GM12878 (cell line): ENCODE measurements at regions not wholly inside any gene's neighbourhood (a gene's known extent, or its start where the extent isn't known, plus 50 kb on each side); places are given as distances from the start of the nearest gene placed in this dataset.

Experiments used
- ATAC-seq: fragments of 200-7000 bp; cut with Tn5 transposase; 3 replicates; pipeline ENCODE4 v1.9.1; 2020; ENCODE audit warnings: mild to moderate bottlenecking, moderate library complexity
- BruUV-seq: library from RNA; stranded (reverse); fragments of 400-500 nt; replicated peaks from 2 replicates; lab custom pipeline; 2021; lab: Mats Ljungman, UMichigan
- CTCF ChIA-PET: fragments of 300-600 bp; sonication (Branson Sonifier 250); formaldehyde crosslinking; extraction: SDS; loops from one replicate; lab custom pipeline; 2021; ENCODE audit warnings: inconsistent platforms; lab: Yijun Ruan, JAX
- POLR2A ChIA-PET: fragments of 350-600 bp; formaldehyde crosslinking; extraction: SDS; loops from one replicate; lab custom pipeline; 2021; ENCODE audit warnings: inconsistent platforms; lab: Charles Lee
- RAD21 ChIA-PET: fragments of 300-600 bp; sonication (Branson Sonifier 250); formaldehyde crosslinking; loops from one replicate; lab custom pipeline; 2023; ENCODE audit warnings: antibody characterized with exemption; ENCODE audit not compliant: unreplicated experiment; lab: Charles Lee
- SMC1A ChIA-PET: fragments of 300-600 bp; sonication (Branson Sonifier 250); formaldehyde crosslinking; loops from one replicate; lab custom pipeline; 2023; ENCODE audit not compliant: unreplicated experiment, uncharacterized antibody; lab: Charles Lee
- DNase-seq: peaks from one replicate; pipeline ENCODE4 v3.0.0-alpha.2; 2011; ENCODE audit warnings: low read depth, low spot score
- FAIRE-seq: peaks from 3 replicates; lab custom pipeline; 2011; peaks lifted over from hg19 to GRCh38; lab: Jason Lieb, UNC
- H2AFZ ChIP-seq: 2 replicates; pipeline ENCODE4 v1.6.0; 2011; ENCODE audit warnings: low read depth, low read length, control low read depth; ENCODE audit not compliant: control insufficient read depth
- H3K27ac ChIP-seq: 2 replicates; pipeline ENCODE4 v1.5.1; 2011; ENCODE audit warnings: control low read depth; ENCODE audit not compliant: control insufficient read depth, insufficient read depth
- H3K27me3 ChIP-seq, 2 experiments: replicated peaks in 1 of 2; 2 replicates each; pipeline versions ENCODE4 v1.6.0 to v1.6.1; 2011; ENCODE audit warnings: low read length in 1 of 2; ENCODE audit not compliant: control insufficient read depth in 2 of 2, insufficient read depth in 2 of 2
- H3K36me3 ChIP-seq, 2 experiments: 2 replicates each; pipeline ENCODE4 v1.5.1; 2011; ENCODE audit warnings: low read length in 1 of 2; ENCODE audit not compliant: control insufficient read depth in 2 of 2, insufficient read depth in 2 of 2
- H3K4me1 ChIP-seq: 2 replicates; pipeline ENCODE4 v1.6.1; 2011; ENCODE audit warnings: mild to moderate bottlenecking, low read length, moderate library complexity, mixed read lengths; ENCODE audit not compliant: control insufficient read depth, insufficient read depth
- H3K4me2 ChIP-seq: 2 replicates; pipeline ENCODE4 v1.6.0; 2011; ENCODE audit warnings: control low read depth; ENCODE audit not compliant: control insufficient read depth, insufficient read depth
- H3K4me3 ChIP-seq: fragments of 200-600 bp; sonication (generic); 2 replicates; pipeline ENCODE4 v1.5.1; 2016
- H3K79me2 ChIP-seq: 2 replicates; pipeline ENCODE4 v1.6.0; 2011; ENCODE audit warnings: low read length; ENCODE audit not compliant: control insufficient read depth, insufficient read depth
- H3K9ac ChIP-seq: 2 replicates; pipeline ENCODE4 v1.8.0; 2011; ENCODE audit warnings: low read length, control low read depth, mixed read lengths; ENCODE audit not compliant: control insufficient read depth, insufficient read depth
- H3K9me3 ChIP-seq: replicated peaks from 3 replicates; pipeline ENCODE4 v1.5.1; 2011; ENCODE audit warnings: mild to moderate bottlenecking, low read length; ENCODE audit not compliant: control insufficient read depth, insufficient read depth
- H4K20me1 ChIP-seq: 2 replicates; pipeline ENCODE4 v1.6.0; 2011; ENCODE audit not compliant: control insufficient read depth, insufficient read depth
- REST ChIP-seq: IDR thresholded peaks from 2 replicates; pipeline ENCODE4 v1.6.1; 2012; ENCODE audit warnings: mild to moderate bottlenecking, low read depth, low read length
- STAT3 ChIP-seq: IDR thresholded peaks from 2 replicates; pipeline ENCODE4 v1.6.1; 2011; ENCODE audit warnings: low read depth, low read length, improper control_type of control experiment
- TAF1 ChIP-seq: IDR thresholded peaks from 2 replicates; pipeline ENCODE4 v1.6.1; 2011; ENCODE audit warnings: mild to moderate bottlenecking, low read depth, low read length, borderline replicate concordance
- USF1 ChIP-seq: IDR thresholded peaks from 2 replicates; pipeline ENCODE4 v1.6.1; 2011; ENCODE audit warnings: borderline replicate concordance, low read depth, mild to moderate bottlenecking, moderate library complexity, mixed read lengths, low read length; ENCODE audit not compliant: insufficient read depth; ENCODE audit errors: extremely low read length
- USF2 ChIP-seq: IDR thresholded peaks from 2 replicates; pipeline ENCODE4 v1.6.1; 2011; ENCODE audit warnings: low read depth, low read length, improper control_type of control experiment, borderline replicate concordance
- WGBS: methylation state at CpG from one replicate; pipeline ENCODE4 v1.1.6; 2016; ENCODE audit warnings: low lambda C conversion rate; ENCODE audit not compliant: insufficient replicate concordance, insufficient coverage; ENCODE audit errors: missing lambda C conversion rate; 5-methylcytosine and 5-hydroxymethylcytosine counted together
- in situ Hi-C: fragments of 300-500 bp; cut with MboI; formaldehyde crosslinking; loops from 9 replicates; pipeline ENCODE4 v1.14.3; 2018; ENCODE audit warnings: mixed read lengths
- intact Hi-C: fragments of 100-400 bp; cut with micrococcal nuclease; formaldehyde crosslinking; loops from one replicate; pipeline ENCODE4 v1.14.2; 2022; ENCODE audit not compliant: unreplicated experiment
- TF ChIP-seq, protein P1 (sequence below): fragments of 450-650 bp; IDR thresholded peaks from 2 replicates; pipeline ENCODE4 v1.6.1; 2018; ENCODE audit warnings: mild to moderate bottlenecking, low read depth, moderate library complexity; ENCODE audit not compliant: partially characterized antibody

DNA sequence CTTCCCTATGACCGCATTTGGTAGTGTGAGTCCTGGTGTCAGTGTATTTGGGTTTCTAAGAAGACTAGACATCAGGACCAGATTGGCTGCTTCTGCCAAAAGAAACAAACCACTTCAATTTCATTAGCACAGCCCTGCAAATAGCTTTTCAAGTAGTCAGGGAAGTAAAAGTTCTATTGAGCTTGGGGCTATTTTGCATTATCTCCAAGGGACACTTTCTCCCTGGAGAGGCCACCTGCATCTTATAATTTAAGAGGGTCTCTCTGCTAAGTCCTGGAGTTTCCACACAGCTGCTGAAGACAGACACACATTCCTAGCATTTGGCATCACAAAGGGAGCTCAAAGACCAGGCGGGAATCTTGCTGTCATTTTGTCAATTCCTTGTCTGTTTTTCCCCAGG, 141.2 kb downstream of the BMP2 start:
- Histone ChIP-seq H3K36me3 (no peaks in the 10 kb centered on the region), H3K79me2 (no peaks in the 10 kb centered on the region), H3K27ac (no peak overlapping the region), H3K4me3 (no peak overlapping the region), H3K9me3 (no peaks in the 10 kb centered on the region), H2AFZ (no peak overlapping the region), H3K9ac (no peak overlapping the region), H3K4me2 (no peak overlapping the region), H4K20me1 (no peaks in the 10 kb centered on the region), H3K4me1 (no peaks in the 10 kb centered on the region), H3K27me3 (no peaks in the 10 kb centered on the region)
- CTCF ChIA-PET: interaction anchor here (0.6 to 1.2 kb wide), 6 partner anchors 11 to 258 kb away, joined by 3 to 7 read pairs (median 3); no protein-coding TSS in a partner anchor
- 20% methylated on average over 2 of the region's 2 CpGs for WGBS
- no peak for TF ChIP-seq TAF1
- TF ChIP-seq STAT3: no peak
- no peak for TF ChIP-seq USF2
- no peak for TF ChIP-seq USF1
- TF ChIP-seq REST: no peak
- TF ChIP-seq, protein P1, sequence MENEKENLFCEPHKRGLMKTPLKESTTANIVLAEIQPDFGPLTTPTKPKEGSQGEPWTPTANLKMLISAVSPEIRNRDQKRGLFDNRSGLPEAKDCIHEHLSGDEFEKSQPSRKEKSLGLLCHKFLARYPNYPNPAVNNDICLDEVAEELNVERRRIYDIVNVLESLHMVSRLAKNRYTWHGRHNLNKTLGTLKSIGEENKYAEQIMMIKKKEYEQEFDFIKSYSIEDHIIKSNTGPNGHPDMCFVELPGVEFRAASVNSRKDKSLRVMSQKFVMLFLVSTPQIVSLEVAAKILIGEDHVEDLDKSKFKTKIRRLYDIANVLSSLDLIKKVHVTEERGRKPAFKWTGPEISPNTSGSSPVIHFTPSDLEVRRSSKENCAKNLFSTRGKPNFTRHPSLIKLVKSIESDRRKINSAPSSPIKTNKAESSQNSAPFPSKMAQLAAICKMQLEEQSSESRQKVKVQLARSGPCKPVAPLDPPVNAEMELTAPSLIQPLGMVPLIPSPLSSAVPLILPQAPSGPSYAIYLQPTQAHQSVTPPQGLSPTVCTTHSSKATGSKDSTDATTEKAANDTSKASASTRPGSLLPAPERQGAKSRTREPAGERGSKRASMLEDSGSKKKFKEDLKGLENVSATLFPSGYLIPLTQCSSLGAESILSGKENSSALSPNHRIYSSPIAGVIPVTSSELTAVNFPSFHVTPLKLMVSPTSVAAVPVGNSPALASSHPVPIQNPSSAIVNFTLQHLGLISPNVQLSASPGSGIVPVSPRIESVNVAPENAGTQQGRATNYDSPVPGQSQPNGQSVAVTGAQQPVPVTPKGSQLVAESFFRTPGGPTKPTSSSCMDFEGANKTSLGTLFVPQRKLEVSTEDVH: no peak
- POLR2A ChIA-PET: interaction anchor here (1.0 to 2.9 kb wide), 8 partner anchors 8 to 71 kb away, joined by 3 to 14 read pairs (median 4); no protein-coding TSS in a partner anchor
- FAIRE-seq: no peak
- DNase-seq: no peak
- in situ Hi-C loops (no loop called here), intact Hi-C loops (no loop called here)
- RAD21 ChIA-PET: interaction anchor here (0.6 to 1.6 kb wide), 9 partner anchors 8 to 63 kb away, joined by 3 to 10 read pairs (median 3); no protein-coding TSS in a partner anchor
- BruUV-seq: no TSS peak
- SMC1A ChIA-PET: interaction anchor here (0.7 to 19.4 kb wide), 13 partner anchors 8 to 142 kb away, joined by 3 to 370 read pairs (median 5); no protein-coding TSS in a partner anchor
- ATAC-seq: no peak
